ENCODE measurements at regions not wholly inside any gene's neighbourhood (a gene's known extent, or its start where the extent isn't known, plus 50 kb on each side); places are given as distances from the start of the nearest gene placed in this dataset.
A peak's percentile ranks its signal among the peaks of the same experiment; 100 is the strongest.

- TF ChIP-seq GATA3 (IDR thresholded peaks at IDR 0.05; ENCODE audit: low read depth, low read length), result peak; percentile 43; the same call in 1 of the 2 replicates
- peak; percentile 71 for TF ChIP-seq GATA2 (IDR thresholded peaks at IDR 0.05; ENCODE audit: low read depth, low read length)
Measured at GRCh38 chr12:24057920-24058476, 108.5 kb upstream of the SOX5 start.

- TF ChIP-seq GATA2 (IDR thresholded peaks at IDR 0.05; ENCODE audit: low read depth, low read length), result no peak
- TF ChIP-seq GATA3 (IDR thresholded peaks at IDR 0.05; ENCODE audit: low read depth, low read length), result no peak
Measured at GRCh38 chr12:24055747-24056146, 106.3 kb upstream of the SOX5 start.

GRCh38 chr12:24054416-24054815 is 104.9 kb upstream of the SOX5 start:
- TF ChIP-seq GATA2 (IDR thresholded peaks at IDR 0.05; ENCODE audit: low read depth, low read length), result no peak
- no peak for TF ChIP-seq GATA3 (IDR thresholded peaks at IDR 0.05; ENCODE audit: low read depth, low read length)

- TF ChIP-seq GATA2 (IDR thresholded peaks at IDR 0.05; ENCODE audit: low read depth, low read length) (no peak), GATA3 (IDR thresholded peaks at IDR 0.05; ENCODE audit: low read depth, low read length) (no peak)
Measured at GRCh38 chr12:24049728-24050127, 100.3 kb upstream of the SOX5 start.

- TF ChIP-seq GATA3 (IDR thresholded peaks at IDR 0.05; ENCODE audit: low read depth, low read length) (no peak), GATA2 (IDR thresholded peaks at IDR 0.05; ENCODE audit: low read depth, low read length) (no peak)
Measured at GRCh38 chr12:24049101-24049500, 99.6 kb upstream of the SOX5 start.

GRCh38 chr12:24048446-24048845 is 99.0 kb upstream of the SOX5 start:
- TF ChIP-seq GATA2 (IDR thresholded peaks at IDR 0.05; ENCODE audit: low read depth, low read length) (no peak), GATA3 (IDR thresholded peaks at IDR 0.05; ENCODE audit: low read depth, low read length) (no peak)

GRCh38 chr12:24047326-24047725 is 97.9 kb upstream of the SOX5 start:
- TF ChIP-seq GATA3 (IDR thresholded peaks at IDR 0.05; ENCODE audit: low read depth, low read length), result no peak
- TF ChIP-seq GATA2 (IDR thresholded peaks at IDR 0.05; ENCODE audit: low read depth, low read length), result no peak

GRCh38 chr12:24045816-24046257 is 96.4 kb upstream of the SOX5 start:
- TF ChIP-seq GATA2 (IDR thresholded peaks at IDR 0.05; ENCODE audit: low read depth, low read length) (no peak), GATA3 (IDR thresholded peaks at IDR 0.05; ENCODE audit: low read depth, low read length) (no peak)

GRCh38 chr12:24044941-24045703 is 95.7 kb upstream of the SOX5 start:
- TF ChIP-seq GATA3 (IDR thresholded peaks at IDR 0.05; ENCODE audit: low read depth, low read length) (no peak), GATA2 (IDR thresholded peaks at IDR 0.05; ENCODE audit: low read depth, low read length) (no peak)

- no peak for TF ChIP-seq GATA2 (IDR thresholded peaks at IDR 0.05; ENCODE audit: low read depth, low read length)
- no peak for TF ChIP-seq GATA3 (IDR thresholded peaks at IDR 0.05; ENCODE audit: low read depth, low read length)
Measured at GRCh38 chr12:24042651-24043050, 93.2 kb upstream of the SOX5 start.

- no peak for TF ChIP-seq GATA2 (IDR thresholded peaks at IDR 0.05; ENCODE audit: low read depth, low read length)
- TF ChIP-seq GATA3 (IDR thresholded peaks at IDR 0.05; ENCODE audit: low read depth, low read length), result no peak
Measured at GRCh38 chr12:24039113-24039525, 89.6 kb upstream of the SOX5 start.

GRCh38 chr12:24038211-24038997 is 88.9 kb upstream of the SOX5 start:
- no peak for TF ChIP-seq GATA3 (IDR thresholded peaks at IDR 0.05; ENCODE audit: low read depth, low read length)
- no peak for TF ChIP-seq GATA2 (IDR thresholded peaks at IDR 0.05; ENCODE audit: low read depth, low read length)

GRCh38 chr12:24036438-24037216 is 87.2 kb upstream of the SOX5 start:
- TF ChIP-seq GATA3 (IDR thresholded peaks at IDR 0.05; ENCODE audit: low read depth, low read length) (no peak), GATA2 (IDR thresholded peaks at IDR 0.05; ENCODE audit: low read depth, low read length) (no peak)

GRCh38 chr12:24034894-24035293 is 85.4 kb upstream of the SOX5 start:
- TF ChIP-seq GATA3 (IDR thresholded peaks at IDR 0.05; ENCODE audit: low read depth, low read length), result no peak
- no peak for TF ChIP-seq GATA2 (IDR thresholded peaks at IDR 0.05; ENCODE audit: low read depth, low read length)

Data from SH-SY5Y (cell line).